ENCODE measurements at regions not wholly inside any gene's neighbourhood (a gene's known extent, or its start where the extent isn't known, plus 50 kb on each side); places are given as distances from the start of the nearest gene placed in this dataset.
"Not testable (repeated sequence)": the region's sequence is repeated elsewhere in the genome, so short reads cannot be mapped to it uniquely, and the experiment has no call there.

- intact Hi-C loops (cut with DNase I), result no loop called here
- 78 to 84% (median 80%) methylated on average over 1 of the region's 1 CpG for WGBS, 3 donors
Measured at GRCh38 chr11:23317816-23318215, 457.5 kb upstream of the CCDC179 start.

GRCh38 chr11:23318670-23319069, 458.4 kb upstream of the CCDC179 start:
- intact Hi-C loops (cut with DNase I), result no loop called here
- Histone ChIP-seq H3K4me3 (no peak overlapping the region), H3K27ac (no peak overlapping the region), H3K36me3 (ENCODE audit: insufficient read depth in 1 of 2, low read depth in 1 of 2) (no peaks in the 10 kb centered on the region), H3K27me3 (ENCODE audit: insufficient read depth in 3 of 3, low read length in 2 of 3) (no peaks in the 10 kb centered on the region), H3K4me1 (no peaks in the 10 kb centered on the region), H3K9me3 (peaks cover 6% of the 10 kb centered on the region)
- DNase-seq (no peak), ATAC-seq (no peak)
- no peak for TF ChIP-seq CTCF (IDR thresholded peaks at IDR 0.05)
- WGBS, 3 donors, result 71 to 78% (median 76%) methylated on average over 1 of the region's 1 CpG

More at GRCh38 chr11:23317816-23318215, 457.5 kb upstream of the CCDC179 start:
- Histone ChIP-seq H3K9me3 (peaks cover 6% of the 10 kb centered on the region), H3K4me3 (no peak overlapping the region), H3K27ac (no peak overlapping the region), H3K36me3 (ENCODE audit: insufficient read depth in 1 of 2, low read depth in 1 of 2) (no peaks in the 10 kb centered on the region), H3K4me1 (no peaks in the 10 kb centered on the region), H3K27me3 (ENCODE audit: insufficient read depth in 3 of 3, low read length in 2 of 3) (no peaks in the 10 kb centered on the region)
- ATAC-seq, result no peak
- DNase-seq, result no peak
- no peak for TF ChIP-seq CTCF (IDR thresholded peaks at IDR 0.05)

- no peaks in the 10 kb centered on the region for H3K4me1 ChIP-seq
- H3K36me3 ChIP-seq (ENCODE audit: insufficient read depth in 1 of 2, low read depth in 1 of 2), result no peaks in the 10 kb centered on the region
- H3K4me3 ChIP-seq, result no peak overlapping the region
- H3K27me3 ChIP-seq (ENCODE audit: insufficient read depth in 3 of 3, low read length in 2 of 3), result no peaks in the 10 kb centered on the region
- no peak overlapping the region for H3K27ac ChIP-seq
- intact Hi-C loops (cut with DNase I), result no loop called here
- TF ChIP-seq CTCF (IDR thresholded peaks at IDR 0.05), result no peak
- H3K9me3 ChIP-seq, result peaks cover 6% of the 10 kb centered on the region
- ATAC-seq, result no peak
- no peak for DNase-seq
Measured at GRCh38 chr11:23320131-23320530, 459.9 kb upstream of the CCDC179 start.

- H3K27ac ChIP-seq; H3K4me1 ChIP-seq; H3K9me3 ChIP-seq; H3K36me3 ChIP-seq (ENCODE audit: insufficient read depth in 1 of 2, low read depth in 1 of 2); ATAC-seq; H3K4me3 ChIP-seq; H3K27me3 ChIP-seq (ENCODE audit: insufficient read depth in 3 of 3, low read length in 2 of 3); DNase-seq; intact Hi-C loops (cut with DNase I): not testable (repeated sequence)
- 74 to 85% (median 75%) methylated on average over 6 of the region's 6 CpGs for WGBS, 3 donors
Measured at GRCh38 chr11:23335586-23335985, 475.3 kb upstream of the CCDC179 start.

- no peak for TF ChIP-seq CTCF (IDR thresholded peaks at IDR 0.05)
- Histone ChIP-seq H3K36me3 (ENCODE audit: insufficient read depth in 1 of 2, low read depth in 1 of 2) (no peaks in the 10 kb centered on the region), H3K27me3 (ENCODE audit: insufficient read depth in 3 of 3, low read length in 2 of 3) (no peaks in the 10 kb centered on the region), H3K9me3 (no peaks in the 10 kb centered on the region), H3K4me3 (no peak overlapping the region), H3K4me1 (no peaks in the 10 kb centered on the region), H3K27ac (no peak overlapping the region)
- intact Hi-C loops (cut with DNase I), result no loop called here
- DNase-seq, result no peak
- 64 to 86% (median 79%) methylated on average over 2 of the region's 2 CpGs for WGBS, 3 donors
- ATAC-seq, result no peak
Measured at GRCh38 chr11:23336961-23337360, 476.7 kb upstream of the CCDC179 start.
